BLaER1 treated with 17β-estradiol and CSF1 and Interleukin-3, amounts not matched to agents 10 nM and 100 nM (cell line): ENCODE measurements at regions not wholly inside any gene's neighbourhood (a gene's known extent, or its start where the extent isn't known, plus 50 kb on each side); places are given as distances from the start of the nearest gene placed in this dataset.

Experiments used
- H3K27ac ChIP-seq, 11 experiments: shearing (Covaris generic); formaldehyde crosslinking; 2 replicates each; pipeline ENCODE4 v1.8.1; 2022
- H3K27me3 ChIP-seq, 11 experiments: shearing (Covaris generic); formaldehyde crosslinking; 2 replicates each; pipeline ENCODE4 v1.8.1; 2022
- H3K36me3 ChIP-seq, 11 experiments: shearing (Covaris generic); formaldehyde crosslinking; 2 replicates each; pipeline ENCODE4 v1.8.1; 2022
- H3K4me1 ChIP-seq, 10 experiments: shearing (Covaris generic); formaldehyde crosslinking; 2 replicates each; pipeline ENCODE4 v1.8.1; 2022
- H3K4me2 ChIP-seq, 11 experiments: shearing (Covaris generic); formaldehyde crosslinking; 2 replicates each; pipeline ENCODE4 v1.8.1; 2022
- H3K4me3 ChIP-seq, 10 experiments: shearing (Covaris generic); formaldehyde crosslinking; 2 replicates each; pipeline ENCODE4 v1.8.1; 2022
- H3K9ac ChIP-seq, 11 experiments: shearing (Covaris generic); formaldehyde crosslinking; 2 replicates each; pipeline ENCODE4 v1.8.1; 2022
- H3K9me3 ChIP-seq, 11 experiments: shearing (Covaris generic); formaldehyde crosslinking; replicated peaks in 1 of 11; 2 replicates each; pipeline ENCODE4 v1.8.1; 2022
- H4K20me1 ChIP-seq, 11 experiments: shearing (Covaris generic); formaldehyde crosslinking; 2 replicates each; pipeline ENCODE4 v1.8.1; 2022
- Cebpa-rat ChIP-seq, 11 experiments: shearing (Covaris generic); IDR thresholded peaks; 2 replicates each; pipeline ENCODE4 v1.8.1; 2022

- H3K36me3 ChIP-seq = no peaks in the 10 kb centered on the region
Observed at GRCh38 chr2:16409006-16409390, 256.6 kb downstream of the CYRIA start.

DNA sequence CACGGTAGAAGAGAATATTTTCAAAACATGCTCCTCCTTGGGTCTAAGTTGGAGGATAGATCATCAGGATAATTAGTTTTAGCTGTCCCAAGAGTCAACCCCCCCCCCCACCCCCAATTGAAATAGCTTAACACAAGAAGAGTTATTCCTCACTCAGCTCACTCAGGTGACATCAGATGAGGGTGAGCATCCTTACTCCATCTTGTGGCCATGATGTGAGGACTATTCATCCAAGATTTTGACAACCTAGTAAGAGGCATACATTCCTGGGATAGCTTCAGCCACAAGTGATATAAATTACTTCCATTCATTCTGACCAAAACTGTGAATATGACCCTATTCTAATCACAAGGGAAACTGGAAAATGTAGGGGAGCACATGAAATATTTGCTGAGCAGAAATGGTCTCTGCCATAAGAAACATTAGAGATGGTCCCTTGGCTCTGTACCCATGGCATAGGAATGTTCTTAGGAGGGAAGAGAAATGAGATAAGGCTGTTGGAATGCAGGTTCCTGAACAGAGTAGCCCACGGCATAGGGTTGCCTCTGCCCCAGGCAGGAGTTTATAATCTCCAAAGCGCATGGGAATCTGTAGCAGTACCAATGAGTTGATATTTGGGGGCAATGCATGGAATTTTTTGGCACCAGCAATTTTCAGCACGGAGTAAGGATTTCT lies 257.2 kb downstream of the CYRIA start:
- TF ChIP-seq Cebpa-rat (IDR thresholded peaks at IDR 0.05) = no peak
- Histone ChIP-seq H3K4me1 (peaks cover 0 to 9% (median 4%) of the 10 kb centered on the region in 10 experiments; a peak in 6 of 20 replicates), H3K9ac (no peak overlapping the region), H3K36me3 (no peaks in the 10 kb centered on the region), H3K27me3 (no peaks in the 10 kb centered on the region), H4K20me1 (no peaks in the 10 kb centered on the region), H3K9me3 (no peaks in the 10 kb centered on the region), H3K4me2 (no peak overlapping the region), H3K4me3 (no peak overlapping the region), H3K27ac (no peak overlapping the region)

More at GRCh38 chr2:16409006-16409390, 256.6 kb downstream of the CYRIA start:
- Histone ChIP-seq H3K4me1 (peaks cover 0 to 9% (median 4%) of the 10 kb centered on the region in 10 experiments; a peak in 6 of 20 replicates), H3K9ac (no peak overlapping the region), H3K27ac (no peak overlapping the region), H3K27me3 (no peaks in the 10 kb centered on the region), H3K9me3 (no peaks in the 10 kb centered on the region), H3K4me3 (no peak overlapping the region), H3K4me2 (no peak overlapping the region), H4K20me1 (no peaks in the 10 kb centered on the region)
- TF ChIP-seq Cebpa-rat (IDR thresholded peaks at IDR 0.05) = no peak

- H3K36me3 ChIP-seq = no peaks in the 10 kb centered on the region
- H3K27me3 ChIP-seq = no peaks in the 10 kb centered on the region
- H3K27ac ChIP-seq = no peak overlapping the region
- H3K9me3 ChIP-seq = no peaks in the 10 kb centered on the region
- no peak for TF ChIP-seq Cebpa-rat (IDR thresholded peaks at IDR 0.05)
- no peaks in the 10 kb centered on the region for H3K4me1 ChIP-seq
- no peak overlapping the region for H3K9ac ChIP-seq
- no peaks in the 10 kb centered on the region for H4K20me1 ChIP-seq
- no peak overlapping the region for H3K4me2 ChIP-seq
- no peak overlapping the region for H3K4me3 ChIP-seq
Observed at GRCh38 chr2:16407358-16407757, 258.3 kb downstream of the CYRIA start.

- Histone ChIP-seq H3K27ac (no peak overlapping the region), H4K20me1 (no peaks in the 10 kb centered on the region), H3K4me1 (no peaks in the 10 kb centered on the region), H3K9ac (no peak overlapping the region), H3K9me3 (no peaks in the 10 kb centered on the region), H3K27me3 (no peaks in the 10 kb centered on the region), H3K36me3 (no peaks in the 10 kb centered on the region), H3K4me3 (no peak overlapping the region), H3K4me2 (no peak overlapping the region)
- no peak for TF ChIP-seq Cebpa-rat (IDR thresholded peaks at IDR 0.05)
Observed at GRCh38 chr2:16406496-16407289, 258.9 kb downstream of the CYRIA start.

GRCh38 chr2:16405551-16405950 lies 260.1 kb downstream of the CYRIA start:
- Histone ChIP-seq H3K36me3 (no peaks in the 10 kb centered on the region), H3K4me3 (no peak overlapping the region), H3K4me2 (no peak overlapping the region), H3K9me3 (no peaks in the 10 kb centered on the region), H3K27ac (no peak overlapping the region), H4K20me1 (no peaks in the 10 kb centered on the region), H3K4me1 (no peaks in the 10 kb centered on the region), H3K9ac (no peak overlapping the region), H3K27me3 (no peaks in the 10 kb centered on the region)
- TF ChIP-seq Cebpa-rat (IDR thresholded peaks at IDR 0.05) = no peak

GRCh38 chr2:16404551-16405300 lies 260.9 kb downstream of the CYRIA start:
- Histone ChIP-seq H3K27me3 (no peaks in the 10 kb centered on the region), H3K4me1 (no peaks in the 10 kb centered on the region), H3K9ac (no peak overlapping the region), H3K4me3 (no peak overlapping the region), H4K20me1 (no peaks in the 10 kb centered on the region), H3K36me3 (no peaks in the 10 kb centered on the region), H3K27ac (no peak overlapping the region), H3K9me3 (no peaks in the 10 kb centered on the region), H3K4me2 (no peak overlapping the region)
- no peak for TF ChIP-seq Cebpa-rat (IDR thresholded peaks at IDR 0.05)

DNA sequence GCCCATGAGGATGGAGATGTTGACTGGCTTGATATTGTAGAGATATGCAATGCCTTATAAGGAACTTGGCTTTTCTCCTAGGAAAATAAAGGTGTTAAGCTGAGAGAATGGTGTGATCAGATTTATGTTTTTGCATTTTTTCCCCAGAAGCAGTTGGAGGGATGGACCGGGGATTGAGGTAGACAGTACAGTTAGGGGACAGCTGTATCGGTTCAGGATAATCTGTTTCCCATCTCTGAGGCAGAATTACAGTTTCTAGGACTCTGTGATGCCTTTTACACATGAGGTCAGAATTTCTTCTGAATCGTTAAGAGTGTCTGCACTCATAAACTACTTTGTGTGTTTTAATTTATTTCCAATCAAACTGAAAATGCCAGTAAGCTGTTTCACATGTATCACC lies 261.5 kb downstream of the CYRIA start:
- Histone ChIP-seq H3K4me3 (no peak overlapping the region), H3K9ac (no peak overlapping the region), H3K27ac (no peak overlapping the region), H4K20me1 (no peaks in the 10 kb centered on the region), H3K4me1 (no peaks in the 10 kb centered on the region), H3K27me3 (no peaks in the 10 kb centered on the region), H3K4me2 (no peak overlapping the region), H3K9me3 (no peaks in the 10 kb centered on the region), H3K36me3 (no peaks in the 10 kb centered on the region)
- TF ChIP-seq Cebpa-rat (IDR thresholded peaks at IDR 0.05) = no peak

- Histone ChIP-seq H3K36me3 (no peaks in the 10 kb centered on the region), H3K27ac (no peak overlapping the region), H3K4me3 (no peak overlapping the region), H3K9me3 (no peaks in the 10 kb centered on the region), H3K4me2 (no peak overlapping the region), H4K20me1 (no peaks in the 10 kb centered on the region), H3K9ac (no peak overlapping the region), H3K4me1 (no peaks in the 10 kb centered on the region), H3K27me3 (no peaks in the 10 kb centered on the region)
- no peak for TF ChIP-seq Cebpa-rat (IDR thresholded peaks at IDR 0.05)
Observed at GRCh38 chr2:16402891-16403290, 262.7 kb downstream of the CYRIA start.

DNA sequence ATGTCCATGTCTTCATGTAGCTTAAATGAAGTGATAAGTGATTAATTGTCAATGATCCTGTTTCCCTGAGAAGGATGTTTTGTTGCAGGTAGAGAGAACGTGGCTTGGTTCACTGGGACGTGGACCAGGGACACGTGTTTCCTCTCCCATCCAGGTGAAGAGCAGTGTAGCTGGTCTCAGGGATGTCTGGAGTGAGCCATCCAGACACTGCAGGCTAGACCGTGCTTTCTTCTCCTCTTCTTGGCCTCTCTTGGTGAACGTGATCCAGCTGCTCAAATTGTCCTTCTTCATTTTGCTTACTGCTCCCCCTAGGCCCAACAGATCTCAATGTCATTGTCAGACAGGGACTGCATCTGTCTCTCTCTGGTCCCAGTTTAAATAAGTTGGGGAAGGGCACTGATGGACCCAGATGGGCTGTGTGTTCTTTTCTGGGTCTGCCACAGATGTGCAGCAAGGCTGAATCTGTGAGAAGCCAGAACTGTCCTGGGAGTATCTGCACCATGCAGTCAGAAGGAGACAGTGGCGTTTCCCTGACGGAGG lies 263.8 kb downstream of the CYRIA start:
- Histone ChIP-seq H4K20me1 (no peaks in the 10 kb centered on the region), H3K27me3 (no peaks in the 10 kb centered on the region), H3K4me1 (no peaks in the 10 kb centered on the region), H3K4me3 (no peak overlapping the region), H3K36me3 (no peaks in the 10 kb centered on the region), H3K9me3 (no peaks in the 10 kb centered on the region), H3K27ac (no peak overlapping the region), H3K4me2 (no peak overlapping the region), H3K9ac (no peak overlapping the region)
- TF ChIP-seq Cebpa-rat (IDR thresholded peaks at IDR 0.05) = no peak
